Parathyroid adenoma (tissue), 2 donors: ENCODE measurements at regions not wholly inside any gene's neighbourhood (a gene's known extent, or its start where the extent isn't known, plus 50 kb on each side); places are given as distances from the start of the nearest gene placed in this dataset.
A peak's percentile ranks its signal among the peaks of the same experiment; 100 is the strongest.

Experiments
- H2AFZ ChIP-seq: fragments of 300-600 bp; sonication (generic); one replicate; pipeline ENCODE4 v1.7.0; 2017; ENCODE audit warnings: antibody characterized with exemption, mild to moderate bottlenecking
- H3K27ac ChIP-seq: fragments of 300-600 bp; sonication (generic); one replicate; pipeline ENCODE4 v1.7.0; 2017
- H3K27me3 ChIP-seq: fragments of 300-600 bp; sonication (generic); one replicate; pipeline ENCODE4 v1.7.0; 2017; ENCODE audit warnings: low read length; ENCODE audit not compliant: control insufficient read depth, insufficient read depth
- H3K36me3 ChIP-seq: fragments of 300-600 bp; sonication (generic); one replicate; pipeline ENCODE4 v1.7.0; 2017; ENCODE audit warnings: low read length; ENCODE audit not compliant: control insufficient read depth, insufficient read depth
- H3K4me1 ChIP-seq: fragments of 300-600 bp; sonication (generic); one replicate; pipeline ENCODE4 v1.7.0; 2017; ENCODE audit warnings: control low read depth
- H3K4me2 ChIP-seq: fragments of 300-600 bp; sonication (generic); one replicate; pipeline ENCODE4 v1.7.0; 2017; ENCODE audit warnings: low read length
- H3K4me3 ChIP-seq: fragments of 300-600 bp; sonication (generic); one replicate; pipeline ENCODE4 v1.7.0; 2017; ENCODE audit warnings: low read depth, low read length
- H3K79me2 ChIP-seq: fragments of 300-600 bp; sonication (generic); one replicate; pipeline ENCODE4 v1.7.0; 2017; ENCODE audit warnings: control low read depth
- H3K9ac ChIP-seq: fragments of 300-600 bp; sonication (generic); one replicate; pipeline ENCODE4 v1.7.0; 2017; ENCODE audit warnings: mild to moderate bottlenecking
- H3K9me3 ChIP-seq: fragments of 300-600 bp; sonication (generic); one replicate; pipeline ENCODE4 v1.7.0; 2017; ENCODE audit warnings: low read length; ENCODE audit not compliant: control insufficient read depth
- TF ChIP-seq, protein P1 (sequence below): fragments of 300-600 bp; sonication (generic); IDR thresholded peaks from one replicate; pipeline ENCODE4 v1.7.0; 2017; ENCODE audit warnings: antibody characterized with exemption, mild to moderate bottlenecking
- donor health status: primary hyperparathyroidism.

GRCh38 chr6:139588734-139589593 lies 214.5 kb upstream of the CITED2 start:
- Histone ChIP-seq H3K9ac (no peak overlapping the region), H3K9me3 (no peaks in the 10 kb centered on the region), H3K36me3 (peaks cover 4% of the 10 kb centered on the region), H3K79me2 (no peaks in the 10 kb centered on the region), H2AFZ (peak overlapping the region; percentile 44), H3K27ac (peak overlapping the region; percentile 93), H3K27me3 (no peaks in the 10 kb centered on the region), H3K4me1 (peaks cover 62% of the 10 kb centered on the region), H3K4me3 (peak overlapping the region; percentile 28), H3K4me2 (peak overlapping the region; percentile 42)
- TF ChIP-seq, protein P1, sequence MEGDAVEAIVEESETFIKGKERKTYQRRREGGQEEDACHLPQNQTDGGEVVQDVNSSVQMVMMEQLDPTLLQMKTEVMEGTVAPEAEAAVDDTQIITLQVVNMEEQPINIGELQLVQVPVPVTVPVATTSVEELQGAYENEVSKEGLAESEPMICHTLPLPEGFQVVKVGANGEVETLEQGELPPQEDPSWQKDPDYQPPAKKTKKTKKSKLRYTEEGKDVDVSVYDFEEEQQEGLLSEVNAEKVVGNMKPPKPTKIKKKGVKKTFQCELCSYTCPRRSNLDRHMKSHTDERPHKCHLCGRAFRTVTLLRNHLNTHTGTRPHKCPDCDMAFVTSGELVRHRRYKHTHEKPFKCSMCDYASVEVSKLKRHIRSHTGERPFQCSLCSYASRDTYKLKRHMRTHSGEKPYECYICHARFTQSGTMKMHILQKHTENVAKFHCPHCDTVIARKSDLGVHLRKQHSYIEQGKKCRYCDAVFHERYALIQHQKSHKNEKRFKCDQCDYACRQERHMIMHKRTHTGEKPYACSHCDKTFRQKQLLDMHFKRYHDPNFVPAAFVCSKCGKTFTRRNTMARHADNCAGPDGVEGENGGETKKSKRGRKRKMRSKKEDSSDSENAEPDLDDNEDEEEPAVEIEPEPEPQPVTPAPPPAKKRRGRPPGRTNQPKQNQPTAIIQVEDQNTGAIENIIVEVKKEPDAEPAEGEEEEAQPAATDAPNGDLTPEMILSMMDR = no peak

- H3K27me3 ChIP-seq = no peaks in the 10 kb centered on the region
- peak overlapping the region; percentile 37 for H3K4me3 ChIP-seq
- no peaks in the 10 kb centered on the region for H3K36me3 ChIP-seq
- no peak overlapping the region for H3K9ac ChIP-seq
- peak overlapping the region; percentile 93 for H3K27ac ChIP-seq
- H3K9me3 ChIP-seq = no peaks in the 10 kb centered on the region
- H2AFZ ChIP-seq = no peak overlapping the region
- peaks cover 66% of the 10 kb centered on the region for H3K4me1 ChIP-seq
- no peaks in the 10 kb centered on the region for H3K79me2 ChIP-seq
- peak overlapping the region; percentile 66 for H3K4me2 ChIP-seq
- TF ChIP-seq, protein P1 = no peak
Observed at GRCh38 chr6:139588076-139588639, 213.7 kb upstream of the CITED2 start.

GRCh38 chr6:139587469-139587868 lies 213.0 kb upstream of the CITED2 start:
- Histone ChIP-seq H3K4me2 (peak overlapping the region; percentile 66), H3K9ac (no peak overlapping the region), H3K36me3 (no peaks in the 10 kb centered on the region), H3K27ac (peak overlapping the region; percentile 93), H3K79me2 (no peaks in the 10 kb centered on the region), H3K27me3 (no peaks in the 10 kb centered on the region), H3K9me3 (no peaks in the 10 kb centered on the region), H3K4me3 (peak overlapping the region; percentile 37), H3K4me1 (peaks cover 67% of the 10 kb centered on the region), H2AFZ (no peak overlapping the region)
- TF ChIP-seq, protein P1 = no peak

GRCh38 chr6:139586273-139586672 lies 211.8 kb upstream of the CITED2 start:
- TF ChIP-seq, protein P1 = no peak
- Histone ChIP-seq H3K27me3 (no peaks in the 10 kb centered on the region), H3K27ac (peak overlapping the region; percentile 93)

More at GRCh38 chr6:139586273-139586672, 211.8 kb upstream of the CITED2 start:
- peaks cover 58% of the 10 kb centered on the region for H3K4me1 ChIP-seq
- no peaks in the 10 kb centered on the region for H3K9me3 ChIP-seq
- no peaks in the 10 kb centered on the region for H3K36me3 ChIP-seq
- no peak overlapping the region for H3K9ac ChIP-seq
- no peak overlapping the region for H3K4me3 ChIP-seq
- no peaks in the 10 kb centered on the region for H3K79me2 ChIP-seq
- no peak overlapping the region for H3K4me2 ChIP-seq
- H2AFZ ChIP-seq = peak overlapping the region; percentile 40
